ENCODE measurements at regions not wholly inside any gene's neighbourhood (a gene's known extent, or its start where the extent isn't known, plus 50 kb on each side); places are given as distances from the start of the nearest gene placed in this dataset.

DNA sequence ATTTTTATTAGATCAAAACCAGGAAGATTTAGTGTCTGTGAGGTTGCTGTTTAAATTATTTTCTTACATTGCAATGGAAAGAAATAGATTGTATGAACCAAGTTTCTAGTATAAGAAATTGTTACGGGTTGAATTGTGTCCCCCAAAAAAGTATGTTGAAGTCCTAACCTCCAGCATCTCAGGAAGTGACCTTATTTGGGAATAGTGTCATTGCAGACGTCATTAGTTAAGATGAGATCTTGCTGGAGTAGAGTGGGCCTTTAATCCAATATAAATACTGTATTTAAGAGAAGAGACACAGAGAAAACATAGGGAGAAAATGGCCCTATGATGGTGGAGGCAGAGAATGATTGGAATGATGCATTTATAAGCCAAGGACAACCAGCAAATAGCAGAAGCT, 188.7 kb upstream of the SAMSN1 start:
- Histone ChIP-seq H3K4me1 (ENCODE audit: control insufficient read depth, insufficient read depth, low read length) (no peaks in the 10 kb centered on the region), H3K36me3 (ENCODE audit: control insufficient read depth in 2 of 2, insufficient read depth in 1 of 2, low read length in 2 of 2) (no peaks in the 10 kb centered on the region), H3K27ac (ENCODE audit: extremely low read depth, low read depth, low read length) (no peak overlapping the region), H3K4me3 (ENCODE audit: low read depth, low read length) (no peak overlapping the region), H3K9me3 (ENCODE audit: control insufficient read depth, insufficient read depth, low read depth, low read length) (no peaks in the 10 kb centered on the region)
- TF ChIP-seq ZNF221 (tag by site-specific recombination; IDR thresholded peaks at IDR 0.05; ENCODE audit: borderline replicate concordance) (no peak), YY1 (tag by site-specific recombination; IDR thresholded peaks at IDR 0.05) (no peak), ZNF341 (tag by site-specific recombination; IDR thresholded peaks at IDR 0.05; ENCODE audit: low read depth) (no peak), ZFP37 (tag by site-specific recombination; IDR thresholded peaks at IDR 0.05) (no peak), ZNF529 (tag by site-specific recombination; IDR thresholded peaks at IDR 0.05; ENCODE audit: insufficient replicate concordance) (no peak), TRIM28 (IDR thresholded peaks at IDR 0.05; ENCODE audit: borderline replicate concordance, low read length) (no peak), ZNF623 (tag by site-specific recombination; IDR thresholded peaks at IDR 0.05) (no peak), ZNF677 (tag by site-specific recombination; IDR thresholded peaks at IDR 0.05) (no peak), ZNF664 (tag by site-specific recombination; IDR thresholded peaks at IDR 0.05) (no peak)
- TF ChIP-seq, protein P1, sequence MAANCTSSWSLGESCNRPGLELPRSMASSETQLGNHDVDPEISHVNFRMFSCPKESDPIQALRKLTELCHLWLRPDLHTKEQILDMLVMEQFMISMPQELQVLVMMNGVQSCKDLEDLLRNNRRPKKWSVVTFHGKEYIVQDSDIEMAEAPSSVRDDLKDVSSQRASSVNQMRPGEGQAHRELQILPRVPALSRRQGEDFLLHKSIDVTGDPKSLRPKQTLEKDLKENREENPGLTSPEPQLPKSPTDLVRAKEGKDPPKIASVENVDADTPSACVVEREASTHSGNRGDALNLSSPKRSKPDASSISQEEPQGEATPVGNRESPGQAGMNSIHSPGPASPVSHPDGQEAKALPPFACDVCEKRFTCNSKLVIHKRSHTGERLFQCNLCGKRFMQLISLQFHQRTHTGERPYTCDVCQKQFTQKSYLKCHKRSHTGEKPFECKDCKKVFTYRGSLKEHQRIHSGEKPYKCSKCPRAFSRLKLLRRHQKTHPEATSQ (tag by site-specific recombination; IDR thresholded peaks at IDR 0.05) = no peak
- TF ChIP-seq, protein P2, sequence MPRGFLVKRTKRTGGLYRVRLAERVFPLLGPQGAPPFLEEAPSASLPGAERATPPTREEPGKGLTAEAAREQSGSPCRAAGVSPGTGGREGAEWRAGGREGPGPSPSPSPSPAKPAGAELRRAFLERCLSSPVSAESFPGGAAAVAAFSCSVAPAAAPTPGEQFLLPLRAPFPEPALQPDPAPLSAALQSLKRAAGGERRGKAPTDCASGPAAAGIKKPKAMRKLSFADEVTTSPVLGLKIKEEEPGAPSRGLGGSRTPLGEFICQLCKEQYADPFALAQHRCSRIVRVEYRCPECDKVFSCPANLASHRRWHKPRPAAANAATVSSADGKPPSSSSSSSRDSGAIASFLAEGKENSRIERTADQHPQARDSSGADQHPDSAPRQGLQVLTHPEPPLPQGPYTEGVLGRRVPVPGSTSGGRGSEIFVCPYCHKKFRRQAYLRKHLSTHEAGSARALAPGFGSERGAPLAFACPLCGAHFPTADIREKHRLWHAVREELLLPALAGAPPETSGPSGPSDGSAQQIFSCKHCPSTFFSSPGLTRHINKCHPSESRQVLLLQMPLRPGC (tag by site-specific recombination; IDR thresholded peaks at IDR 0.05) = no peak
- TF ChIP-seq, protein P3, sequence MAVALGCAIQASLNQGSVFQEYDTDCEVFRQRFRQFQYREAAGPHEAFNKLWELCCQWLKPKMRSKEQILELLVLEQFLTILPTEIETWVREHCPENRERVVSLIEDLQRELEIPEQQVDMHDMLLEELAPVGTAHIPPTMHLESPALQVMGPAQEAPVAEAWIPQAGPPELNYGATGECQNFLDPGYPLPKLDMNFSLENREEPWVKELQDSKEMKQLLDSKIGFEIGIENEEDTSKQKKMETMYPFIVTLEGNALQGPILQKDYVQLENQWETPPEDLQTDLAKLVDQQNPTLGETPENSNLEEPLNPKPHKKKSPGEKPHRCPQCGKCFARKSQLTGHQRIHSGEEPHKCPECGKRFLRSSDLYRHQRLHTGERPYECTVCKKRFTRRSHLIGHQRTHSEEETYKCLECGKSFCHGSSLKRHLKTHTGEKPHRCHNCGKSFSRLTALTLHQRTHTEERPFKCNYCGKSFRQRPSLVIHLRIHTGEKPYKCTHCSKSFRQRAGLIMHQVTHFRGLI (tag by site-specific recombination; IDR thresholded peaks at IDR 0.05) = no peak
- TF ChIP-seq, protein P4, sequence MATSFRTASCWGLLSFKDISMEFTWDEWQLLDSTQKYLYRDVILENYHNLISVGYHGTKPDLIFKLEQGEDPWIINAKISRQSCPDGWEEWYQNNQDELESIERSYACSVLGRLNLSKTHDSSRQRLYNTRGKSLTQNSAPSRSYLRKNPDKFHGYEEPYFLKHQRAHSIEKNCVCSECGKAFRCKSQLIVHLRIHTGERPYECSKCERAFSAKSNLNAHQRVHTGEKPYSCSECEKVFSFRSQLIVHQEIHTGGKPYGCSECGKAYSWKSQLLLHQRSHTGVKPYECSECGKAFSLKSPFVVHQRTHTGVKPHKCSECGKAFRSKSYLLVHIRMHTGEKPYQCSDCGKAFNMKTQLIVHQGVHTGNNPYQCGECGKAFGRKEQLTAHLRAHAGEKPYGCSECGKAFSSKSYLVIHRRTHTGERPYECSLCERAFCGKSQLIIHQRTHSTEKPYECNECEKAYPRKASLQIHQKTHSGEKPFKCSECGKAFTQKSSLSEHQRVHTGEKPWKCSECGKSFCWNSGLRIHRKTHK (tag by site-specific recombination; IDR thresholded peaks at IDR 0.05) = no peak
- TF ChIP-seq, protein P5, sequence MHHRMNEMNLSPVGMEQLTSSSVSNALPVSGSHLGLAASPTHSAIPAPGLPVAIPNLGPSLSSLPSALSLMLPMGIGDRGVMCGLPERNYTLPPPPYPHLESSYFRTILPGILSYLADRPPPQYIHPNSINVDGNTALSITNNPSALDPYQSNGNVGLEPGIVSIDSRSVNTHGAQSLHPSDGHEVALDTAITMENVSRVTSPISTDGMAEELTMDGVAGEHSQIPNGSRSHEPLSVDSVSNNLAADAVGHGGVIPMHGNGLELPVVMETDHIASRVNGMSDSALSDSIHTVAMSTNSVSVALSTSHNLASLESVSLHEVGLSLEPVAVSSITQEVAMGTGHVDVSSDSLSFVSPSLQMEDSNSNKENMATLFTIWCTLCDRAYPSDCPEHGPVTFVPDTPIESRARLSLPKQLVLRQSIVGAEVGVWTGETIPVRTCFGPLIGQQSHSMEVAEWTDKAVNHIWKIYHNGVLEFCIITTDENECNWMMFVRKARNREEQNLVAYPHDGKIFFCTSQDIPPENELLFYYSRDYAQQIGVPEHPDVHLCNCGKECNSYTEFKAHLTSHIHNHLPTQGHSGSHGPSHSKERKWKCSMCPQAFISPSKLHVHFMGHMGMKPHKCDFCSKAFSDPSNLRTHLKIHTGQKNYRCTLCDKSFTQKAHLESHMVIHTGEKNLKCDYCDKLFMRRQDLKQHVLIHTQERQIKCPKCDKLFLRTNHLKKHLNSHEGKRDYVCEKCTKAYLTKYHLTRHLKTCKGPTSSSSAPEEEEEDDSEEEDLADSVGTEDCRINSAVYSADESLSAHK (tag by site-specific recombination; IDR thresholded peaks at IDR 0.05) = no peak
- CTCF ChIA-PET = interaction anchor here (1.2 kb wide), 1 partner anchor 818 kb away, joined by 4 read pairs; no protein-coding TSS in a partner anchor
- POLR2A ChIA-PET = no interaction called here

DNA sequence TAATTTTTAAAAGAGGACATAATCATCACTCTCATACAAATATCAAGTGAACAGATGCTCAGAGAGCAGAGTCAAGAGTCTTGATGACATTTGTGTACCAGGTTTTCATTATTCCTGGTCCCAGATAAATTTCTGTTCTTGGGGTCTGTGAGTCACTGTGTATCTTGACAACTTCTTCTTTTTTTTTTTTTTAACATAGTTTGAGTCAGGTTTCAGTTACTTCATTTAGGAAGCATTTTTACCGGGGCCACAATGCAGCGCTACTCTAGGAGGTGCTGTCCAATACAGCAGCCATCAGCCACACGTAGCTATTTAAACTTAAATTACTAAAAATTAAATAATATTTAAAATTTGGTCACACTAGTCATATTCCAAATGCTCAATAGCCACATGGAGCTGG, 188.1 kb upstream of the SAMSN1 start:
- Histone ChIP-seq H3K4me3 (ENCODE audit: low read depth, low read length) (no peak overlapping the region), H3K36me3 (ENCODE audit: control insufficient read depth in 2 of 2, insufficient read depth in 1 of 2, low read length in 2 of 2) (no peaks in the 10 kb centered on the region), H3K4me1 (ENCODE audit: control insufficient read depth, insufficient read depth, low read length) (no peaks in the 10 kb centered on the region), H3K27ac (ENCODE audit: extremely low read depth, low read depth, low read length) (no peak overlapping the region), H3K9me3 (ENCODE audit: control insufficient read depth, insufficient read depth, low read depth, low read length) (no peaks in the 10 kb centered on the region)
- ChIA-PET CTCF (no interaction called here), POLR2A (no interaction called here)
- TF ChIP-seq, protein P6, sequence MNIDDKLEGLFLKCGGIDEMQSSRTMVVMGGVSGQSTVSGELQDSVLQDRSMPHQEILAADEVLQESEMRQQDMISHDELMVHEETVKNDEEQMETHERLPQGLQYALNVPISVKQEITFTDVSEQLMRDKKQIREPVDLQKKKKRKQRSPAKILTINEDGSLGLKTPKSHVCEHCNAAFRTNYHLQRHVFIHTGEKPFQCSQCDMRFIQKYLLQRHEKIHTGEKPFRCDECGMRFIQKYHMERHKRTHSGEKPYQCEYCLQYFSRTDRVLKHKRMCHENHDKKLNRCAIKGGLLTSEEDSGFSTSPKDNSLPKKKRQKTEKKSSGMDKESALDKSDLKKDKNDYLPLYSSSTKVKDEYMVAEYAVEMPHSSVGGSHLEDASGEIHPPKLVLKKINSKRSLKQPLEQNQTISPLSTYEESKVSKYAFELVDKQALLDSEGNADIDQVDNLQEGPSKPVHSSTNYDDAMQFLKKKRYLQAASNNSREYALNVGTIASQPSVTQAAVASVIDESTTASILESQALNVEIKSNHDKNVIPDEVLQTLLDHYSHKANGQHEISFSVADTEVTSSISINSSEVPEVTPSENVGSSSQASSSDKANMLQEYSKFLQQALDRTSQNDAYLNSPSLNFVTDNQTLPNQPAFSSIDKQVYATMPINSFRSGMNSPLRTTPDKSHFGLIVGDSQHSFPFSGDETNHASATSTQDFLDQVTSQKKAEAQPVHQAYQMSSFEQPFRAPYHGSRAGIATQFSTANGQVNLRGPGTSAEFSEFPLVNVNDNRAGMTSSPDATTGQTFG (tag by site-specific recombination; IDR thresholded peaks at IDR 0.05; ENCODE audit: borderline replicate concordance) = no peak
- TF ChIP-seq ZNF140 (tag by site-specific recombination; IDR thresholded peaks at IDR 0.05) (no peak), RBAK (tag by site-specific recombination; IDR thresholded peaks at IDR 0.05) (no peak), KLF10 (tag by site-specific recombination; IDR thresholded peaks at IDR 0.05) (no peak), SCRT2 (tag by site-specific recombination; IDR thresholded peaks at IDR 0.05) (no peak), ZNF2 (tag by site-specific recombination; IDR thresholded peaks at IDR 0.05) (no peak), ZNF302 (tag by site-specific recombination; IDR thresholded peaks at IDR 0.05; ENCODE audit: low read depth) (no peak), ZNF174 (tag by site-specific recombination; IDR thresholded peaks at IDR 0.05) (no peak), ZNF311 (tag by site-specific recombination; IDR thresholded peaks at IDR 0.05; ENCODE audit: borderline replicate concordance) (no peak)
